ENCODE measurements at regions not wholly inside any gene's neighbourhood (a gene's known extent, or its start where the extent isn't known, plus 50 kb on each side); places are given as distances from the start of the nearest gene placed in this dataset.

- TF ChIP-seq CTCF (IDR thresholded peaks at IDR 0.05), result no peak
- intact Hi-C loops (cut with DNase I), result loop anchor here in 1 of 2 donors (5.0 kb wide), 1 partner anchor 35 kb away; no protein-coding TSS in a partner anchor
Observed at GRCh38 chr11:12617632-12618031, 56.6 kb upstream of the TEAD1 start.

GRCh38 chr11:12618743-12619540, 55.3 kb upstream of the TEAD1 start:
- no peaks in the 10 kb centered on the region for H3K36me3 ChIP-seq (ENCODE audit: insufficient read depth in 1 of 2, low read depth in 1 of 2)
- no peaks in the 10 kb centered on the region for H3K4me1 ChIP-seq
- no peaks in the 10 kb centered on the region for H3K27me3 ChIP-seq (ENCODE audit: insufficient read depth in 3 of 3, low read length in 2 of 3)
- peaks cover 7% of the 10 kb centered on the region for H3K9me3 ChIP-seq
- ATAC-seq (no peak), DNase-seq (no peak)
- 95 to 100% (median 96%) methylated on average over 2 of the region's 2 CpGs for WGBS, 3 donors
- intact Hi-C loops (cut with DNase I), result loop anchor here in 1 of 2 donors (5.0 kb wide), 1 partner anchor 33 kb away; no protein-coding TSS in a partner anchor
- H3K4me3 ChIP-seq, result no peak overlapping the region
- no peak for TF ChIP-seq CTCF (IDR thresholded peaks at IDR 0.05)
- H3K27ac ChIP-seq, result no peak overlapping the region

More at GRCh38 chr11:12617632-12618031, 56.6 kb upstream of the TEAD1 start:
- Histone ChIP-seq H3K4me3 (no peak overlapping the region), H3K27me3 (ENCODE audit: insufficient read depth in 3 of 3, low read length in 2 of 3) (no peaks in the 10 kb centered on the region), H3K36me3 (ENCODE audit: insufficient read depth in 1 of 2, low read depth in 1 of 2) (no peaks in the 10 kb centered on the region), H3K9me3 (no peaks in the 10 kb centered on the region), H3K27ac (no peak overlapping the region), H3K4me1 (no peaks in the 10 kb centered on the region)
- 58 to 78% (median 70%) methylated on average over 3 of the region's 3 CpGs for WGBS, 3 donors
- DNase-seq (no peak), ATAC-seq (no peak)

GRCh38 chr11:12623869-12624268, 50.4 kb upstream of the TEAD1 start:
- Histone ChIP-seq H3K36me3 (ENCODE audit: insufficient read depth in 1 of 2, low read depth in 1 of 2) (no peaks in the 10 kb centered on the region), H3K27me3 (ENCODE audit: insufficient read depth in 3 of 3, low read length in 2 of 3) (no peaks in the 10 kb centered on the region), H3K4me1 (no peaks in the 10 kb centered on the region), H3K4me3 (no peak overlapping the region), H3K27ac (no peak overlapping the region), H3K9me3 (peaks cover 13% of the 10 kb centered on the region)
- ATAC-seq, result no peak
- DNase-seq, result no peak
- intact Hi-C loops (cut with DNase I), result loop anchor here in 1 of 2 donors (5.0 kb wide), 1 partner anchor 33 kb away; no protein-coding TSS in a partner anchor
- no peak for TF ChIP-seq CTCF (IDR thresholded peaks at IDR 0.05)
- 0 to 46% (median 0%) methylated on average over 1 of the region's 1 CpG for WGBS, 3 donors
